T-helper 2 cell (primary cell): ENCODE measurements at regions not wholly inside any gene's neighbourhood (a gene's known extent, or its start where the extent isn't known, plus 50 kb on each side); places are given as distances from the start of the nearest gene placed in this dataset.

Experiments used
- DNase-seq, 5 experiments: peaks; one replicate each; pipeline versions ENCODE4 v3.0.0 to v3.0.0-alpha.2; 2012 to 2022

DNA sequence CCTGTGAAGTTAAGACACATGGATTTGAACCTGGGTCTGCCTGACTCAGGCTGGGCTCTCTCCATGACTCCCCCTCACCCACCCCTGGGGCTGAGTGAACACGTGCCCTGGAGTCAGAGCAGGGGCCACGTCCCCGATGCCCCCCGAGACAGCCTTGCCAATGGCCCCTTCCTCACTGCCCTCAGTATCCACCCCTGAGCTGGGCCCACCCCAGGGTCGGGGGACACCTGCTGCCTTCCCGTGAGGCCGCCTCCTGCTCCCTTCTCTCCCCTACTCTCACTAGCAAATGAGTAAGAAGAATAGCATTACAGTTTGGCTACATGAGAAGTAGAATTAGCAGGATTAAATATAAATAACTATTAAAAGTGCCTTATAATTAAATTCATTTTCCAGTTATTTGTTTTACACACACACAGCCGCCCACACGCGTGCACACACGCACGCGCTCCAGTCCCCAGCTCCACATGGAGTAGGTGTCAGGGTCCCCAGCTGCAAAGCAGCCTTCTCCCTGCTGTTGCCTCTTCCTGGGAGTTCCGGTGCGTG, 117.4 kb upstream of the LINGO1 start:
- DNase-seq: no peak

GRCh38 chr15:77749236-77749997, 116.7 kb upstream of the LINGO1 start:
- DNase-seq: no peak

GRCh38 chr15:77748078-77749064, 115.7 kb upstream of the LINGO1 start:
- DNase-seq: no peak

DNA sequence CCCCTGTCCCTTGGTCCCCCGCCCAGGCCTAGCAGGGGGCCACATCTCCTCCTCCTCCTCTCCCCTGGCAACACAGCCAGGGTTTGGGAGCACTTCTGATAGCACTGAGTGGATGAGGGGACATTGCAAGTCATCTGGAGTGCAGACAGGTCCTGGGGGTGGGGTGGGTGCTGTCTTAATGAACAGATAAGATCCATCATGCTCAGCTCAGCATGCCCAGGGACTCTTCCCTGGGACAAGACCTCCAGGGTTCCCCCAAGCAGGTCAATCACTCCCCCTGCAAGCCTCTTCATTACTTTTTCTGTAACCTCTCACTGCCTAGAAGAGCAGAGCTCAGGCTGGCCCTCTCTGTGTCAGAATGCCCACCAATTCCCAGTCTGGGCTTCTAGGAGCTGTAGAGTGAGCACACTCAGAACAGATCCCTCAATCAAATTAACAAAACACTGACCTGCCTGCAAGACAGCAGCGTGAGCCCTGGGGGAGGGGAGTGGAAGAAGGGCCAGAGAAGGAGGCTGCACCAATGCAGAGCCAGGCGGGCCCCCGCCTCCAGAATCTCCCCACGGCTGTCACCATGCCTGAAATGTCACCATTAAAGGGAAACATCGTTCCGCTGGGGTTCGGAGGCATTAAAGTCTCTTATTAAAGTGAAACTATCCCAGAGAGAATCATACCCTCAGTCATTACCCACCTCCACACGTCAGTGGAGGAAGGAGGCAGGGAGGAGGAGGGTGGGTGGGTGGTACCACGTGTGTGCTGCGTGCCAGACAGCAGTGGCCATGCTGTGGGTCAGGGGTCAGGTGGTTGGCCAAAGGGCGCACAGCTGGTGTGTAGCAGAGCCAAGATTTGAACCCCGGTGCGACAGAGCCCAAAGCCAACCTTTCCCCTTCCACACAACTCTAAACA, 114.7 kb upstream of the LINGO1 start:
- DNase-seq: no peak

- no peak for DNase-seq
Measured at GRCh38 chr15:77746254-77747174, 113.8 kb upstream of the LINGO1 start.

GRCh38 chr15:77744398-77744797, 111.7 kb upstream of the LINGO1 start:
- DNase-seq: no peak

GRCh38 chr15:77742570-77742969, 109.9 kb upstream of the LINGO1 start:
- DNase-seq: no peak

GRCh38 chr15:77742127-77742526, 109.4 kb upstream of the LINGO1 start:
- DNase-seq: no peak

GRCh38 chr15:77741106-77741505, 108.4 kb upstream of the LINGO1 start:
- no peak for DNase-seq

DNA sequence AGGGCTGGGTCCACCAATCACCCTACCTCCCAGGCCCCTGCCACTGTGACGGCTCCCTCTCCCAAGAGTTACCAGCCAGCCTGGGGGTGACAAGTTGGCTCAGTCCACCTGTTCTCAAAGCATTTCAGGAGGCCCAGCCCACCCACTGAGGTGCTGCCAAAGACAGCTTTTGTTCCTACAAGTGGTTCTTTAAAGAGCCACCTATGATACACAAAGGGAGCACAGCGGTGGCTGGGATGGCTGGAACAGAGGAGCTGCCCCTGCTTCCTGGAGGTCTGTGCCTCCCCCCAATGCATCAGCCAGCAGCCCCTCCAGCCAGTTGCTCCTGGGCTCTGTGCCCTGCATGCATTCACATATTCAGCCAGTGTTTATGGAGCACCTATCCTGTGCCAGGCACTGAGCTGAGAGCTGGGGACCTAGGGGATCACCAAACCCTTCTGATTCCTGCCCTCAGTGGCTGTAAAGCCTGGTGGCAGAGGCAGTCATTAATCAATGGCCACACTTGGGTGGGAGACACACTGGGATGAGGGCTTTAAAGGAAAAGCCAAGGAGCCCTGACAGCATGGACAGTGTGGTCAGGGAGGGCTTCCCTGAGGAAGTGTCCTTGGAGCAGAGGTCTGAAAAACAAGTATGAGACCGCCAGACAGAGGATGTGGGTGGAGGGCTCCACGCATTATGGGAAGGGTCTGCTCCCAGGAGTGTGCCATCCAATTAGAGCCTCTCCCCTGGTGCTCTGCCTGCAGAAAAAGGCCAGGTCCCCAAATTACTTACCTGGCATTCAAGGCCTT, 107.1 kb upstream of the LINGO1 start:
- DNase-seq: no peak

- DNase-seq: no peak
Measured at GRCh38 chr15:77738441-77739302, 106.0 kb upstream of the LINGO1 start.

- DNase-seq: no peak
Measured at GRCh38 chr15:77738038-77738370, 105.3 kb upstream of the LINGO1 start.

GRCh38 chr15:77737238-77738037, 104.7 kb upstream of the LINGO1 start:
- no peak for DNase-seq

GRCh38 chr15:77734306-77734705, 101.6 kb upstream of the LINGO1 start:
- DNase-seq: no peak

- DNase-seq: no peak
Measured at GRCh38 chr15:77733579-77734300, 101.0 kb upstream of the LINGO1 start.

DNA sequence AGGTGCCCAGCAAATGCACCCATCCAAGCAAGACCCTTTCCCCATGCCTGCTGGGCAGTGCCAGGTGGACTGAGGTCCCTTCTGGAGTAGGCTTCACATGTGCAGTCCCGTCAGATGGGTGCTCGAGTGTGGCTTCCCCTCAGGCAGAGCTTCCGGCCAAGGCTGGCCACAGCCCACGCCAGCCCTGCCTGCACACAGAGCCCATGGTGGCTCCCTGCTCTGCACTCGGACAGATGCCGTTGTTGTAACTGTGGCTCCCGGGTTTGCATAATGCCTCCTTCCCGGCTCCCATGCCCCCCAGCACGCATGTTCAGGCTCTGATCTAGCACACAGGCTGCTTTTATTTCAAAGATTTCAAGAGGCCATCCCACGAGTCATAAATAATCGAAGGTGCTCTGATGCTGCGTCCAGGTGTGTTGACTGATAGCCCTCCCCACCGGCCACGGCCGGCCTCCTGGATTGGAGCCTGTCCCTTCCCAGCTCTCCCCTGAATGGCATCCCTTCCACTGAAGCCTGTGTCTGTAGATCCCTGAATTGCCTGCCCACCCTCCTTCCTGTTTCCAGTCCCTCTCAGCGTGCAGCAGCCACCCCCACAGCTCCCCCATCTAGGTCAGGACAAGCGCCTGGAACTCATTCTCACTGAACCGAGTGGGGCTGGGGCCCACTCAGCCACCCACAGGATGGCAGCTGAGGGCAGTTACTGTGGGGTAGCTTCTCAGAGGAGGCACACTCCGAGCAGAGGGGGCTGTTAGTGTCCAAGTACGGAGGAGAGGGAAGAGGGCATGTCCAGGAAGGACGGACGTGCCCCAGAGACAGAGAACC, 100.0 kb upstream of the LINGO1 start:
- DNase-seq: no peak

DNA sequence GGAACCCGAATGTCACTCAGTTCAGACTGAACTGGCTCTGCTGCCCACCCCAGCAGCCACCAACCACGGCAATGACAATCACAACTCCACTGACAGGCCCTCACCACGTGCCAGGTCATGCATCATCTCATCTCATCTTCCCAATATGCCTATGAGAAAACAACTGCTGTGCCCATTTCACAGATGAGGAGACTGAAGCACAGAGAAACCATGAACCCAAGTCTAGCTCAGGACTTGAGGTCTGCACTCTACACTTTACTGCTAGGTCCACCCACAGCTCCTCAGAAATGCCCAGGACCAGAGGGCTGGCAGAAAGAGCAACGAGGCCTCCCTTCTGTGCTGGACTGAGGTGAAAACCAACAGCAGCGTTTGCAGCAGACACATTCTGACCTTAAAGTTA, 99.2 kb upstream of the LINGO1 start:
- no peak for DNase-seq
